Hippocampal formation (tissue), 2 donors: ENCODE measurements at regions not wholly inside any gene's neighbourhood (a gene's known extent, or its start where the extent isn't known, plus 50 kb on each side); places are given as distances from the start of the nearest gene placed in this dataset.
"Not testable (repeated sequence)": the region's sequence is repeated elsewhere in the genome, so short reads cannot be mapped to it uniquely, and the experiment has no call there.

Source experiments
- DNase-seq, 2 donors: peaks; one replicate each; lab custom pipeline; 2025; lab: John Stamatoyannopoulos, UW

DNA sequence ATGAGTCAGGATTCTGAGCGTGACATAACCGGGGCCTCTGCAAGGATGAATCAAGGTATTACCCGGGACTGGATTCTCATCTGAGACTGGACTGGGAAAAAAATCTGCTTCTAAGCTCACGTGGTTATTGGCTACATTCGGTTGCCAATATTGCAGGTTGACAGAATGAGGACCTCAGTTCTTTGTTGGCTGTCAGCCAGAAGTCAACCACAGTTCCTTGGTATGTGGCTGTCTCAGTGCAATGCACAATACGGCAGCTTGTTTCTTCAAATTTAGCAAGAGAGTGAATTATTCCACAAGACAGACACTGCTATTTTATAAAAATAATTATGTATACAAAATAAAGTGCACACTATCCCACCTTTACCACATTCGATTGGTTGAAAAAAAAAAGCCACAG is 424.2 kb downstream of the KLHL4 start:
- no peak for DNase-seq

DNA sequence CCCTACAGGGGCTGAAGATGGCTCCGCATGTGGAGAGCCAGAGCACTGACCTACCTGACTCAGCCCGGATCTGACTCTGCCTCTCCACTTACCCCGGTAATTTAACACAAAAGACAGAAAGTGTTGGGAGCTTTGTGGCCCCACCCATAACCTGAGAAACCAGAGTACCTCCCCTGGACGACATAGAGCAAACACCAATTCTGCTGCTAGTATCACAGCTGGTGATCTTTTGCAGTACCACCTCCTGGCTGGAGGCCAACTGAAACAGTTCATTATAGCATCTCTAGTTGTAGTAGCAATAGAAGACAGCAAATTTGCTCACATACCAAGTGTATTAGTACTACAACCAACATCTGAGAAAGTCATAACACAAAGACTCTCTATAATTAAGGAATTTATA is 443.9 kb downstream of the KLHL4 start:
- no peak for DNase-seq

DNA sequence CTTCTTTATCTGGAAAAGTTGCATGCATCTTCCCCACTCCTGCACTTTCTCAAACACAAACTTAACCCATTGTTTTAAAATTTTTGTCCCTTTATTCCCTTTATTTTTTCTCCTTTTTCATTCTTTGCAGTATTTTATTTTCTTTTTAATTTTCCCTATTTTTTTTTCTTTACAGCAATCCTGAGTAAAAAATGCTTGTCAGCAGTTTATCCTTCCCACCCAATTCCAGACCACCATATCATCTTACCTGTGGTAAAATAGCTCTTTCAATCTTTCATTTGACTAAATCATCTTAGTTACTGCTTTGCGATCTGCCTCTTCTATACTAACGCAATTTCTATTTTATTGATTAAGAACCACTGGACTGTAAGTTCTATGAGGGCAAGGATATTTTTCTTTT is 450.5 kb downstream of the KLHL4 start:
- no peak for DNase-seq

- not testable (repeated sequence) for DNase-seq
Measured at GRCh38 chrX:87972121-87972520, 454.5 kb downstream of the KLHL4 start.

DNA sequence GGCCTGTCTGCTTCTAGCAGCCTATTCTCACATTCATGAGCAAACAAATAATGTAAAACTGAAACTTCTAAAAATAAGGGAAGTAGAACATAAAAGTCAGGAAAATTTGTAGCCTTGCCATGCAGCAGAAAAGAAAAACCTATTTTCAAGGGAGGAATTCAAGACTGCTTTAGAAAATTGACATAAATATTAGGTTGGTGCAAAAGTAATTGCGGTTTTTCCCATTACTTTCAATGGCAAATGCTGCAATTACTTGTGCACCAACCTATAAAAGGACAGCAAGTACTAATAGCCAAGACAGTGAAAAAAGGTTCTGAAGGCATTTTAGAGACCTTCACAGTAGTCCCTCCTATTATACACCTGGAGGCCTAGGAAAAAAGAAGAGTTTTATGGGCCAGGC is 457.8 kb downstream of the KLHL4 start:
- no peak for DNase-seq

GRCh38 chrX:88007873-88008272 is 490.3 kb downstream of the KLHL4 start:
- DNase-seq = not testable (repeated sequence)

GRCh38 chrX:88024022-88024421 is 506.4 kb downstream of the KLHL4 start:
- DNase-seq = no peak

GRCh38 chrX:88072339-88073030 is 554.9 kb downstream of the KLHL4 start:
- DNase-seq = no peak

- no peak for DNase-seq
Measured at GRCh38 chrX:88101968-88102367, 584.4 kb downstream of the KLHL4 start.

- no peak for DNase-seq
Measured at GRCh38 chrX:88135735-88136134, 611.3 kb upstream of the CPXCR1 start.

- DNase-seq = no peak
Measured at GRCh38 chrX:88136328-88136727, 610.7 kb upstream of the CPXCR1 start.

DNA sequence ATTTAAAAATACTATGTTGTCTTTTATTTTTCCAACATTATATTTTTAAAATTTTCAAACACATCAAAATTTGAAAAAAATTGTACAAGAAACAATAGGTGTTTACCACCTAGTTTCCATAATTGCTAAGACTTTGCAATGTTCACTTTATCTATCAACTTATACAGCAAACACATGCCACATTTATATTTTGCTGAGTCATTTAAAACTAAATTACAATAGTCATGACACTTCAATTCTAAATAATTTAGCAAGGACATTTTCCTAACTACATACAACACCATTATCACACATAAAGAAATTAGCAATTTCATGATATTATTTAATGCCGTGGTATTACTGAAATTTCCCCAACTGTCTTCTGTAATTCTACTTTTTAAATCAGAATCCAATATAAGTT is 600.4 kb upstream of the CPXCR1 start:
- no peak for DNase-seq

DNA sequence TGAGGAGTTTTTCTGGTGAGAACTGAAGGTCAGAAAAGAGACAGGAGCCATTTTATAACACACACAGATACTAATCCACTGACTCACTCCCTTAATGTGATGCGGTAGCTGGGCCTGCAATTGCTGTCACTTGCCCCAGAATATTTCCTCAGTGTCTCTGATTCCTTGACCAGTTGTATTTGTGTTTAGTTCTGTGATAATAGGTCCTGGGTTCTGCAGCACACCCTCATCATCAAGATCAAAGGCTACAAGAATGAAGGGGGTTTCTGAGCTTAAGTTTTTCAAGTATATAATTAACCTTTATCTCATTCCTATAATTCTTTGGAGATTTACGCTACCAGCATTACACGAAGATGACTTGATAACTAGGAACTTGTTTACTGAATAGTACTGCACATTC is 576.5 kb upstream of the CPXCR1 start:
- DNase-seq = no peak

- DNase-seq = not testable (repeated sequence)
Measured at GRCh38 chrX:88173932-88174440, 573.0 kb upstream of the CPXCR1 start.

GRCh38 chrX:88202149-88202548 is 544.9 kb upstream of the CPXCR1 start:
- DNase-seq = no peak

DNA sequence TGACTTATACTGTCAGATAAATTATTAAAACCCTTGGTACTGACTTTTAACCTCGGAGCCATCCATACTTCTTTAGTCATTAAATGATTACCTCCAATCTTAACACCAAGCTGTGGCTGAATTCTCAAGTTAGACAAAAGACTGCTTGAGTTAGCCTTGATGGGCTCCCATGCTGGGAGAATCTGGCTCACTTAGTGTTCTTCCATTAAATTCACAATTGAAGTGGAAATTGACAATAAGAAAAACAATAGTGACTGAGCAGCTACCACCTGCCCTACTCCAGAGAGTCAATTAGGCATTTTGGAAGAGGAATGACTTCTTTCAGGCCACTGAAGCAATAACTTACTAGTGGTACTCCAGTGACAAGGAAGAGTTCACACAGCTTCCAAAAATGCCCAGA is 503.0 kb upstream of the CPXCR1 start:
- no peak for DNase-seq

DNA sequence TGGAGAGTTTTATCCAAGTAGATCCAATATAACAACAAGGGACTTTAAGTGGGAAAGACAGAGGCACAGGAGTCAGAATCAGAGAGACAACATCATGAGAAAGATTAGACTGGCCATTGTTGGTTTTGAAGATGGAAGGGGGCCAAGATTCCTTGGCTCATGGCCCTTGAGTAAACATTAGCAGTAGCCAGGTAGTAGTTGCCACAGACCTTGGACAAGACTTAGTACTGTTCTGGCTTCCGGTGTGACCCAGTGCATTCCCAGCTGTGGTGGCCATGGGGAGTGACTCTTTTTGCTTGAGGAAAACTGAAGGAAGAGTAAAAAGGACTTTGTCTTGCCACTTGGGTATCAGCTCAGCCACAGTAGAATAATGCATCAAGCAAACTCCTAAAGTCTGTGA is 462.2 kb upstream of the CPXCR1 start:
- DNase-seq = no peak

DNA sequence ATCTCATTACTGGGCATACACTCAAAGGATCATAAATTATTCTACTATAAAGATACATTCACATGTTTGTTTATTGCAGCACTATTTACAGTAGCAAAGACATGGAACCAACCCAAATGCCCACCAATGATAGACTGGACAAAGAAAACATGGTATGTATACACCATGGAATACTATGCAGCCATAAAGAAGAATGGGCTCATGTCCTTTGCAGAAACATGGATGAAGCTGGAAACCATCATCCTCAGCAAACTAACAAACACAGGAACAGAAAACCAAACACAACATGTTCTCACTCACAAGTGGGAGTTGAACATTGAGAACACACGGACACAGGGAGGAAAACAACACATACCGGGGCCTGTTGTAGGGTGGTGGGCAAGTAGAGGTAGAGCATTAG is 433.1 kb upstream of the CPXCR1 start:
- not testable (repeated sequence) for DNase-seq

DNA sequence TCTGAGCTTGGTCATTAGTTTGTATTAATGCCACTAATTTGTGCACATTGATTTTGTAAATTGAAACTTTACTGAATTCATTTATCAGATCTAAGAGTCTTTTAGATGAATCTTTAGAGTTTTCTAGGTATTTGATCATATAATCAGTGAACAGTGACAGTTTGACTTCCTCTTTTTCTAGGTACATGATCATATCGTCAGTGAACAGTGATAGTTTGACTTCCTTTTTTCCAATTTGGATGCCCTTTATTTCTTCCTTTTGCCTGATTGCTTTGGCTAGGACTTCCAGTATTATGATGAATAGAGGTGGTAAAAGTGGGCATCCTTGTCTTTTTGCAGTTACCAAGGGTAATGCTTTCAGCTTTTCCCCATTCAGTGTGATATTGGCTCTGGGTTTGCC is 421.4 kb upstream of the CPXCR1 start:
- no peak for DNase-seq

GRCh38 chrX:88355252-88355651 is 391.8 kb upstream of the CPXCR1 start:
- no peak for DNase-seq

GRCh38 chrX:88366314-88366713 is 380.7 kb upstream of the CPXCR1 start:
- DNase-seq = no peak

GRCh38 chrX:88378406-88378805 is 368.6 kb upstream of the CPXCR1 start:
- DNase-seq = no peak

DNA sequence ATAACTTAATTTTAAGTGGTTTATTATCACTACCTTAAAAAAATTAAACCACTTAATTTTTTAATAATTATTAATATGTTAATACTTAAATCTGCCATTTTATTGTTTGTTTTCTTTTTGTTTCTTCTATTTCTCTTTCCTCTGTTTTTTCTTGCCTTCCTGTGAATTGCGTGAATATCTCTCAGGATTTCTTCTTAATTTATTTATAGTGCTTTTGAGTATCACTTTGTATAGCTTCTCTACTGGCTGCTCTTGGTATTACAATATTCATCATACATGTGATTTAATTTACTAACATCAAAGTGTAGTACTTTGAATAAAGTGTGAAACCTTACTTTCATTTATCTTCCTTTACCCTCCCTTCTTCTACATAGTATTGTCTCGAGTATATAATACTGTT is 349.5 kb upstream of the CPXCR1 start:
- no peak for DNase-seq

DNA sequence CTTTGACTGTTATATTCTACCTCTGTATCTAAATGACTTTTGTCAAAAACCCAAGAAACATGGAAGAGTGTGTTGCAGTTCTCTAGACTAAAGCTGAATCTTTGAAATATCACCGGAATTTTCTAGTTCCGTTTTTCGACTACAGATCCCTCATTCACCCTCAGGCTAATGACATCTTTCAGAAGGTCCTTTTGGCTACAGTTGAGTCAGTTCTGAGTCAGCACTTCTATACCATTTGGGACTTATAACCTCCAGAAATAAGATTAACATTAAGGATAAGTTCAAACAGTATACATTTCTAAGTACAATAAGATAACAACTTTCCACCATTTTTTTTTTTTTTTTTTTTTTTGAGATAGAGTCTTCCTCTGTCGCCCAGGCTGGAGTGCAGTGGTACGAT is 331.0 kb upstream of the CPXCR1 start:
- no peak for DNase-seq
